ENCODE measurements at regions not wholly inside any gene's neighbourhood (a gene's known extent, or its start where the extent isn't known, plus 50 kb on each side); places are given as distances from the start of the nearest gene placed in this dataset.

DNA sequence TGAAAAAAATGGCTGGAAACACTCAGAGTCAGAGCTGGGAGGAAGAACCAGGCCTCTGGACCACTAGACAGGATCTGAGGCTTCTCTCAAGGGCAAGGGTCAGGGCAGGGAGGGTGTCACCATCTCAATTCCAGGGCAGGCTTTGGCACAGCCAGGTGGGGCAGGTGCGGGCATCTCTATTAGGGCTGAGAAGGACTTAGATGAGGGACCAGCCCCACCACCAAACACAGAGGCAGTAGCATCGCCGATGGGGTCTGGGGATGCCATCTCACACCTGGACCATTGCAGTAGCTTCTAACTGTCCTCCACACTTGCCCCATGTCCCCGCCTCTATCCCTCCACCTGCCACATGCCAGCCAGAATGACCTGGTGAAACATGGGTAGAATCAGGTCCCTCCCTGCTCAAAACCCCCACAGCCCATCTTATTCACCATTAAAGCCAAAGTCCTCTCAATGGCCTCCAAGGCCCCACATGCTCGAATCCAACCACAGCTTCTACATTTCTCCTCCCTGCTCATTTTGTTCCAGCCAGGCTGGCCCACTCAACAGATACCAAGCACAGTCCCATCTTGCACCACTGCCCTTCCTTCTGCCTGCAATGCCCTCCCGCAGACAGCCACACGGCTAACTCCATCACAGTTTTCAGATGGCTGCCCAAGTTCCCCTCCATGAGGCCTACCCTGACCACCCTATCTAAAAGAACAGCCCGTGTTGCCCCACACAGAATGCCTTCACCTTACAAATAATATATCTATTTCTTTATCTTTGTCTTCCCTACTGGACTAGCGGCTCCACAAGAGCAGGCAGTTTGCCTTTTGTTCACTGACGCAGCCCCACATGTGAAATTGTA lies 177.4 kb downstream of the SMAD2 start:
- TF ChIP-seq, protein P1, sequence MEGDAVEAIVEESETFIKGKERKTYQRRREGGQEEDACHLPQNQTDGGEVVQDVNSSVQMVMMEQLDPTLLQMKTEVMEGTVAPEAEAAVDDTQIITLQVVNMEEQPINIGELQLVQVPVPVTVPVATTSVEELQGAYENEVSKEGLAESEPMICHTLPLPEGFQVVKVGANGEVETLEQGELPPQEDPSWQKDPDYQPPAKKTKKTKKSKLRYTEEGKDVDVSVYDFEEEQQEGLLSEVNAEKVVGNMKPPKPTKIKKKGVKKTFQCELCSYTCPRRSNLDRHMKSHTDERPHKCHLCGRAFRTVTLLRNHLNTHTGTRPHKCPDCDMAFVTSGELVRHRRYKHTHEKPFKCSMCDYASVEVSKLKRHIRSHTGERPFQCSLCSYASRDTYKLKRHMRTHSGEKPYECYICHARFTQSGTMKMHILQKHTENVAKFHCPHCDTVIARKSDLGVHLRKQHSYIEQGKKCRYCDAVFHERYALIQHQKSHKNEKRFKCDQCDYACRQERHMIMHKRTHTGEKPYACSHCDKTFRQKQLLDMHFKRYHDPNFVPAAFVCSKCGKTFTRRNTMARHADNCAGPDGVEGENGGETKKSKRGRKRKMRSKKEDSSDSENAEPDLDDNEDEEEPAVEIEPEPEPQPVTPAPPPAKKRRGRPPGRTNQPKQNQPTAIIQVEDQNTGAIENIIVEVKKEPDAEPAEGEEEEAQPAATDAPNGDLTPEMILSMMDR (IDR thresholded peaks at IDR 0.05; ENCODE audit: low read depth, low read length), result no peak
- TF ChIP-seq EZH2phosphoT487 (IDR thresholded peaks at IDR 0.05; ENCODE audit: low read depth), result no peak
